ENCODE measurements at regions not wholly inside any gene's neighbourhood (a gene's known extent, or its start where the extent isn't known, plus 50 kb on each side); places are given as distances from the start of the nearest gene placed in this dataset.

GRCh38 chr7:42338916-42339540, 102.0 kb upstream of the GLI3 start:
- Histone ChIP-seq H3K4me1 (ENCODE audit: insufficient read depth, low read length) (peaks cover 3% of the 10 kb centered on the region; the same call in 1 of the 2 replicates), H3K18ac (ENCODE audit: insufficient read length, low read depth, low read length) (no peak overlapping the region), H3T11ph (ENCODE audit: low read length) (no peak overlapping the region), H3K56ac (ENCODE audit: insufficient read length, low read depth, low read length) (no peak overlapping the region), H3K23me2 (ENCODE audit: insufficient read length, low read depth, low read length, poor library complexity, severe bottlenecking) (no peaks in the 10 kb centered on the region), H3K79me2 (ENCODE audit: insufficient read depth, low read length) (no peaks in the 10 kb centered on the region), H3K4me2 (ENCODE audit: insufficient read depth, insufficient read length, low read length) (no peak overlapping the region), H2BK120ac (ENCODE audit: low read depth, low read length, poor library complexity, severe bottlenecking) (no peak overlapping the region), H3K27ac (ENCODE audit: insufficient read length, low read depth, low read length) (no peak overlapping the region), H3K9ac (ENCODE audit: extremely low read depth, insufficient read length, low read length) (no peak overlapping the region), H3K23ac (ENCODE audit: insufficient read length, low read depth, low read length) (no peak overlapping the region), H2BK5ac (ENCODE audit: insufficient read length, low read length) (no peak overlapping the region), H4K8ac (replicated peaks; ENCODE audit: insufficient read length, low read depth, low read length) (no peak overlapping the region), H4K5ac (ENCODE audit: insufficient read length, low read depth, low read length) (no peak overlapping the region), H3K4ac (ENCODE audit: low read depth, low read length) (no peak overlapping the region), H3K14ac (ENCODE audit: insufficient read depth, low read length) (no peak overlapping the region), H2AK5ac (ENCODE audit: insufficient read length, low read length) (no peak overlapping the region), H3K9me3 (ENCODE audit: control insufficient read depth, low read depth, low read length) (no peaks in the 10 kb centered on the region), H4K20me1 (ENCODE audit: control insufficient read depth, insufficient read depth, insufficient read length) (no peaks in the 10 kb centered on the region), H3K27me3 (ENCODE audit: insufficient read depth, low read length) (no peaks in the 10 kb centered on the region), H4K91ac (ENCODE audit: insufficient read length, low read depth, low read length) (no peak overlapping the region), H2BK15ac (ENCODE audit: low read depth, low read length) (no peak overlapping the region), H3K79me1 (ENCODE audit: insufficient read depth, low read depth, low read length, poor library complexity, severe bottlenecking) (no peaks in the 10 kb centered on the region), H2BK12ac (ENCODE audit: insufficient read length, low read depth, low read length) (no peak overlapping the region), H2BK20ac (ENCODE audit: low read depth, low read length, poor library complexity, severe bottlenecking) (no peak overlapping the region), H2AFZ (ENCODE audit: low read length) (no peak overlapping the region)
- DNase-seq, result no peak
- Mint-ChIP-seq H3K36me3 (ENCODE audit: insufficient read depth in 1 of 3, low read depth in 3 of 3) (no peaks in the 10 kb centered on the region), H3K4me1 (peaks cover 17 to 23% of the 10 kb centered on the region in 2 experiments), H3K27me3 (ENCODE audit: low read depth) (no peaks in the 10 kb centered on the region), H3K27ac (0 out of 7 replicates have a peak overlapping the region, but pooled peaks of 1 of the 3 experiments have one; percentile 3), H3K9me3 (no peaks in the 10 kb centered on the region), H3K4me3 (no peak overlapping the region)
- no peak for TF ChIP-seq CTCF (conservative IDR thresholded peaks at IDR 0.05)
- no CpG with 5 or more reads among the region's 4 CpGs for WGBS (ENCODE audit: extremely low coverage, insufficient read length, low lambda C conversion rate)
